NAMALWA (cell line): ENCODE measurements at regions not wholly inside any gene's neighbourhood (a gene's known extent, or its start where the extent isn't known, plus 50 kb on each side); places are given as distances from the start of the nearest gene placed in this dataset.
"Not testable (repeated sequence)": the region's sequence is repeated elsewhere in the genome, so short reads cannot be mapped to it uniquely, and the experiment has no call there.

ENCODE experiments used
- DNase-seq: peaks from one replicate; pipeline ENCODE4 v3.0.0-alpha.2; 2015; ENCODE audit warnings: low spot score

DNA sequence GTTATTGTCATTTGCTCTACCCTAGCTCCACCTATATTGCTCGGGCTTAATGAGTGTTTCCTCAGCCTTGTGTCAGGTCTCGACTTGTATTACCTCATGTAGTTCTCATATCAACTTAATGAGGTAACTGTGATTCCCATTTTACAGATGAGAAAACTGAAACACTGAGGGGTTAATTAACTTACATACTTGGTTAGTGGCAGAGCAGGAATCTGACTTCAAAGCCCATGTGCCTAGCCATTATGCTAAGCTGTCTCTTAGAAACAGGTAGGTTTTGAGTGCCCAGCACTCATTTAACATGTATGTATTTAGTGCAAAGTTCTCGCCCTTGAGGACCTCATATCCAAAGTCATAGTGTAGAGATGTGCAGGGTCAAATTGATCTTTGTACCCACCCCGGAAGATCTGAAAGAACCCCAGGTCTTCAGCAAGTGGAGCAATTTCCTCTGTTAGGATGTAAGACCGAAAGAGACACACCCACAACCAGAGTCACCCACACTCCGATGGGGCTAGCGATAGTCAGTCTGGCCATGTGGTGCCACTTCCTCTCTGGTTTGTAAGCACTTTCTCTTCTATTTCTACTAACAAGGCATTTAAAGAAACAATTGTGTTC, 121.0 kb upstream of the SLC39A10 start:
- peak; percentile 17 for DNase-seq

DNA sequence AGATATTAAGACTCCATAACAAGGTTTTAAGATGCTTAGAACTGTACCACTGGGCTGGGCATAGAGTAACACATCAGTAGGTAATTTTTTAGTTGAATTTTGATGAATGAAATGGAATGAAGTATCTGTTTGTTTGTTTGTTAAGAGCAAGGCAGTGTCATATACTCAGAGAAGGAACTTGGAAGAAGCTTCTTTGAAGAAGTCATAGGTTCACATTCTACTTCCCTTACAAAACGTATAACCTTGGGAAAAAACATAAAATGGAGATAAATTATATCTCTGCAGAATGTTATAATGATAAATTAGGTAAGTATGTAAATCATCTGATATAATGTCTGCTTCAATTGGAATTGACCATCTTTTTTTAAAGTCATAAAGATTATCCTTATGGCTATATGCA, 122.1 kb upstream of the SLC39A10 start:
- DNase-seq: no peak

DNA sequence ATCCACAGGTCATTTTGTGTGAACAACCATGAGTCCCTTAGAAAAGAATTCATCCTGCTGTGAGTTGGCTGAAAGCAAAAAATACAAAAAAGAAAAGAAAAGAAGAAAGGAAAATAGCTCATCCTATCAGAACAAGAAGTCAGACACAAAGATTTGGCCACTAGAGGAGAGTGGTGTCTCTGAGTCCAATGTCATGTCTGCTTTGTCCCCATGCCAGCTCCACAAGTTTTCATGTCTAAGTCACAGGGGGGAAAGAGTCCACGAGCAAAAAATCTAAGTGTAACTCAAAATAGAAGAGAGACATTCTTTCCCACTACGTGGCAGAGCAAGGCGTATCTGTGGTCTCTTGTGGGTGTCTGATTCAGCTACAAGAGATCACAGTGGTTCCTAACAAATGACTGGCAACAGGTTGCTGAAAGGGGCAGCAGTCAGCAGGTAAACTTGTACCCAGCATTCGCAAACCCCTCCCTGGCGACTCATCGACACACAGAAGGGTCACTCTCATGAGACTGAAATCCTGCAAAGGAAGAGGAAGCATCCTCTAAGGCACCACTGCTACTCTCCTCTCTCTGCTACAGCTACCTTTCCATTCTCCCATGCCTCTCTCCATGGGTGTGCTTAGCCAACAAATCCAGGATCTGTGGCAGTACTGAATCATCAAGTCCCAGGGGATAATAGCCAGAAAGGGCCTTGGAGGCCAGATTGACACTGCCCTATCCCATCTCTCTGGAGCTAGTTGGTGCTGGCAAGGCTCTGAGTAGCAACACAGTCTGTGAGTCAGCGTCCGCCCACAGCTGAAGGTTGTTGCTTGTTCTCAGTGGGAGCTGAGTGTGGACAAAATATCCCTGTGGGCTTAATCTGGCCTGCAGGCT, 123.0 kb upstream of the SLC39A10 start:
- DNase-seq: peak; percentile 8

GRCh38 chr2:195532628-195533271, 124.3 kb upstream of the SLC39A10 start:
- peak; percentile 38 for DNase-seq

- no peak for DNase-seq
Measured at GRCh38 chr2:195532255-195532627, 124.8 kb upstream of the SLC39A10 start.

DNA sequence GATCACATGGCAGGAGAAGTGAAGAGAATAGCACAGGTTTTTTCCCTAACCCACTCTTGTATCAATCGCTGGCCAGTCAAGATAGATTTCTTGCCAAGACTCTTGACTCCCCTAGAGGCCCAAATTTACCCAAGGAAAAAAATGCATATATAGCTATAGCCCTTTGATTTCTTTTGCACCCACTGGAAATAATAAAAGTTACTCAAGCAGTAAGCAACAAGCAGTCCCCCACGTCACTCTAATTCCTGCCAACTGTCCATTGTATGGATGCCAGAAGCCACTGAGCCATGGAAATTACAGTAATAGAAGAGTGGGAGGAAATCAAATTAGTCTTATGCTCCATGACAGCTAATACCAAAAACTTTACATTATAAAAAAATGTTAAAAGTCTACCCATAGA, 125.3 kb upstream of the SLC39A10 start:
- no peak for DNase-seq

DNA sequence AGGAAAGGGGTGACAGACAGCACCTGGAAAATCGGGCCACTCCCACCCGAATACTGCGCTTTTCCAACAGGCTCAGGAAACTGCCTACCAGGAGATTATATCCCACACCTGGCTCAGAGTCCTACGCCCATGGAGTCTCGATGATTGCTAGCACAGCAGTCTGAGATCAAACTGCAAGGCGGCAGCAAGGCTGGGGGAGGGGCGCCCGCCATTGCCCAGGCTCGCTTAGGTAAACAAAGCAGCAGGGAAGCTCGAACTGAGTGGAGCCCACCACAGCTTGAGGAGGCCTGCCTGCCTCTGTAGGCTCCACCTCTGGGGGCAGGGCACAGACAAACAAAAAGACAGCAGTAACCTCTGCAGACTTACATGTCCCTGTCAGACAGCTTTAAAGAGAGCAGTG, 133.8 kb upstream of the SLC39A10 start:
- DNase-seq: not testable (repeated sequence)

GRCh38 chr2:195521589-195521988, 135.4 kb upstream of the SLC39A10 start:
- DNase-seq: no peak

DNA sequence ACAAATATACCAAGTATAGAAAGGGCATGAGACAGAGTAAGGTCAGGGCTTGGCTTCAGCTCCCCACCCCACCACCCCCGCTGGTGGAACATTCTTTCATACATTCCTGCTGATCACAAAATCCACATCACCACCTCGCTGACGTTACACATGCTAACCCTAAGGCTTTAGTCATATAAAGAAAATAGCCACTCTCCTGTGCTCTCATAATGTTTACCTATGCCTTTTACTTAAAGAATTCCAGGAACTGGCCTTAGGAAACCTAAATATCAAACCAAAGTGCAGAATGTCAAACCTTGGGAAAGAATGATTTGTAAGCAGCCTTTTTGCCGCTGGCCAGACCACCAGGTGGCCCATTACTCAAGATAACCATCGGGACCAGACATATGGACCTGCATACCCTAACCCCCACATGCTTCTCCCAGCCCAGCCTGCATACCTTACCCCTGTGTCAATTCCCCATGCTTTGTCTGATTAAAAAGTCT, 136.3 kb upstream of the SLC39A10 start:
- DNase-seq: no peak

DNA sequence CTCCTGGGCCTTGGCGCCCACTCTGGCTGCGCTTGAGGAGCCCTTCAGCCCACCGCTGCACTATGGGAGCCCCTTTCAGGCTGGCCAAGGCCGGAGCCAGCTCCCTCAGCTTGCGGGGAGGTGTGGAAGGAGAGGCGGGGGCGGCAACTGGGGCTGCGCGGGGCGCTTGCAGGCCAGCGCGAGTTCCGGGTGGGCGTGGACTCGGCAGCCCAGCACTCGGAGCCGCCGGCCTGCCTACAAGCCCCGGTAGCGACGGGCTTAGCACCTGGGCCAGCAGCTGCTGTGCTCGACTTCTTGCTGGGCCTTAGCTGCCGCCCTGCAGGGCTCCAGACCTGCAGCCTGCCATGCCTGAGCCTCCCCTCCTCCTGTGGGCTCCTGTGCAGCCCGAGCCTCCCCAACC, 141.5 kb upstream of the SLC39A10 start:
- no peak for DNase-seq

DNA sequence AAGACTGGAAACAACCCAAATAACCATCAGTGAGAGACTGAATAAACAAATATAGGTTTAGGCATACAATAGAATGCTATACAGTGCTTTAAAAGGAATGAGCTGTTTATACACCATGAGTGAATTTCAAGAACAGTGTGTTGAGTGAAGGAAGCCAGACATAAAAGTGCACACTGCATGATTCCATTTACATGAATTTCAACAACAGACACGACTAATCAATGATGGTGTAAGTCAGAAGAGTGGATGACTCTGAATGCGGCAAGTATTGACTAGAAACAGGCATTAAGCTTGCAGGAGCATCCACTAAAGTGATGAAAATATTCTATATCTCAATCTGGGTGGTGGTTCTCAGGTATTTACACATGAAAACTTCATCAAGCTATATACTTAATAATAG, 142.7 kb upstream of the SLC39A10 start:
- no peak for DNase-seq

DNA sequence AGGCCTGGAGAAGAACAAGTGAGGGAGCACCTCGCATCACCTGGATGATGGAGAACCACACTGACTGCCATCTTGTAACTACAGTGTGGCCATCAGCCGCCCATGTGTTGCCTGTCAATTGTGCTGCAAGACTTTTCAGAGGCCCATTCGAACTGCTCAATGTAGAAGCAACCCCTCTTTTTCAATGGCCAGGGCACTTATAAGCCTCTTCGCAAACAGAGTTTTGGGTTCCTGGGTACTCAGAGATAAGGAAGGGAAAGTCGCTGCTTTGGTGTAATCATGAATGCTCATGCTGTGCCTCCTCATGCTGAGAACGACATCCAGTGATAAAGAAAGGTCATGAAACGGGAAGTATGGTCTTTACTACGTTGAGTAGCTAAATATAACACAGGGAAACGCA, 143.9 kb upstream of the SLC39A10 start:
- DNase-seq: no peak

DNA sequence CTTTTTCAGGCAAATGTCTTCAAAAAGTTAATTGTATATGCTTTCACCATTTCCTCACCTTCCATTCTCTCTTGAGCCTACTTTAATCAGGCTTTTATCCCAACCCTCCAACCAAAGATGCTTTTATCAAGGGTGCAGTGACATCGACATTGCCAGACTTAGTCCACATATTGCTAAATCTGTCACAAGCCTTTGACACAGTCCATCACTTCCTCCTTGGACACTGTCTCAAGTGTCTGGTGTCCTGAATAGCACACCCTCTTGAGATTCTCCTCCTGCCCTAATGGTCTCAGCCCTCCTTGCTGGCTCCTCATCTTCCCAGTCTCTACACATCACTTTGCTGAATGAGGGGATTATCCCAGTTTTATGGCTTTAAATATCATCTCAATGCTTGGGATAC, 147.5 kb upstream of the SLC39A10 start:
- no peak for DNase-seq

GRCh38 chr2:195508139-195508455, 148.9 kb upstream of the SLC39A10 start:
- DNase-seq: no peak

GRCh38 chr2:195507447-195508138, 149.4 kb upstream of the SLC39A10 start:
- DNase-seq: no peak

DNA sequence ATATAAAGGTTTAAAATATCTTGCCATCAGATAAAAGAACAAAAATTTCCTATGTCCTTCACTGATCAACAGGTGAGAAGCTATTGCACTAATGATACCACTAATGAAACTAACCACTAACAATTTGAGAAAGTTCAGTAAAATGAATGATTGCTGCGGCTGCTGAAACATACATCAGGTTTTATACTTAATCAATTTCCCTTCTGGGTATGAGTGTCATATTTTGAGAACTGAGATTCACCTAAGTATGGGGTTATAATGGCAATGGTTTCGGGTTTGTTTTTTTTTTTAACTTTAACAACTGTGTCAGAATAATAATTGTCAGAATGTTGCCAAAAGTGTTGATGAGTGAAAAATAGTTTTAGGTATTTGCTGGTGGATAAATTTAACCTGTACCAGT, 151.3 kb upstream of the SLC39A10 start:
- no peak for DNase-seq

DNA sequence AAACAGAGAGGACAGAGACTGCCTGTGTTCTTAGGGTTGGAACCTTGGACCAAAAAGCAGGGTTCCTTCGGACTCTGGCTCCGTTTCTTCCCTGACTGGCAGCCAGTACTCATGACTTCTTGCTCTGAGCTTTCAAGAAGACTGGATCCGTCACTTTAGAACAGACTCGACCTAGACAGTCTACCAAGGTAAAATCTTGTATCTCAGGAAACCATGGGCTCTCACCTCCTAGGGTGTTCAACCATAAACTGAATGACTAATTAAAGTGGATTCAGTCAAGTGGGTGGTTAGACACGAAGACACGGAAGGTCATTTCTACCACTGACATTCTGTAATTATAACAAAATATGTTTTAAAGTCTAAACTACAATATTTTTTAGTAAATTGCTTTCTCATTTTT, 153.8 kb upstream of the SLC39A10 start:
- no peak for DNase-seq

GRCh38 chr2:195501746-195502145, 155.3 kb upstream of the SLC39A10 start:
- DNase-seq: no peak

DNA sequence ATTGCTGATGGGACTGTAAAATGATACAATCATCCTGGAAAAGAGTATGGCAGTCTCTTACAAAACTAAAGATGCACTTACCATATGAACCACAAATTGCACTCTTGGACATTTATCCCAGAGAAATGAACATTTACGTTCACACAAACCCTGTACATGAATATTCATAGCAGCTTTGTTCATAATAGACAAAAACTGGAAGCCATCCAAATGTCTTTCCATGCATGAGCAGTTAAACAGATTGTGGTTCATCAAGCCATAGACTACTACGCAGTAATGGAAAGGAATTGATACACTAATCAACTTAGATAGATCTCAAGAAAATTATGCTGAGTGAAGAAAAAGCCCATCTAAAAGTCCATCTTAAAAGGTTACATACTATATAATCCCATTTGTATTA, 156.1 kb upstream of the SLC39A10 start:
- no peak for DNase-seq

- DNase-seq: no peak
Measured at GRCh38 chr2:195498839-195499490, 158.1 kb upstream of the SLC39A10 start.

DNA sequence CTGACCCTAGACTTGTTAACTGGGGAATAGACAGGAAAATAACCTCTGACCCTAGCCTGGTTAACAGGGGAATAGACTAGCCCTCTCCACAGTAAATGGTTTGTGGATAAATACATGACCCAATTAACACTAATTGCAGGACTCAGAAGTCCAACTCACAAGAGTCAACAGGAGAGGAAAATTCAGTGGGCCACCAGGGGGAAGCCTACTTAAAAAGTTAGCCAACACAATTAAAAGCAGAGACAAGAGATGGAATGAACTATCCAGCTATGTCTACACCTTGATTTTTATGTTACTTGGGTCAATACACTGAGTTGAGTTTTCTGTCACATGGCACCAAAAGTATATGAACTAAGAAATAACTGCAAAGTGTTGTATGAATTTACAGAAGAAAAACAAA, 158.8 kb upstream of the SLC39A10 start:
- DNase-seq: peak; percentile 63

DNA sequence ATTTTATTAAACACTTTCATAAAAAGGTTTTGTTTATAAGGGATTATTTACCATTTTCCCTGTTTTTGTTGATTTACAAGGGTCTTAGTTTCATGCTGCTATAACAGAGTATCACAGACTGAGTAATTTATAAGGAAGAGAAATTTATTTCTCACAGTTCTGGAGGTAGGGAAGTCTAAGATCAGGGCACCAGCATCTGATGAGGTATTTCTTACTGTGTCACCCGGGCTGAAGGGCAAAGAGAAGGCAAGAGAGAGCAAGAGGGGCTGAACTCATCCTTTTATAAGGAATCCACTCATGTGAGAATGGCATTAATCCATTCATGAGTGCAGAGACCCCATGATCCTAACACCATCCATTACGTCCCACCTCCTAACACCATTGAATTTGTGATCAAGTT, 160.0 kb upstream of the SLC39A10 start:
- no peak for DNase-seq
